C4-2B (cell line): ENCODE measurements at regions not wholly inside any gene's neighbourhood (a gene's known extent, or its start where the extent isn't known, plus 50 kb on each side); places are given as distances from the start of the nearest gene placed in this dataset.

Source experiments
- ZFX ChIP-seq: fragments of 450-650 bp; IDR thresholded peaks from 2 replicates; pipeline ENCODE4 v1.6.1; 2017
- TF ChIP-seq, protein P1 (sequence below): fragments of 450-650 bp; conservative IDR thresholded peaks from 2 replicates; pipeline ENCODE4 v1.5.1; 2017; ENCODE audit warnings: mild to moderate bottlenecking

DNA sequence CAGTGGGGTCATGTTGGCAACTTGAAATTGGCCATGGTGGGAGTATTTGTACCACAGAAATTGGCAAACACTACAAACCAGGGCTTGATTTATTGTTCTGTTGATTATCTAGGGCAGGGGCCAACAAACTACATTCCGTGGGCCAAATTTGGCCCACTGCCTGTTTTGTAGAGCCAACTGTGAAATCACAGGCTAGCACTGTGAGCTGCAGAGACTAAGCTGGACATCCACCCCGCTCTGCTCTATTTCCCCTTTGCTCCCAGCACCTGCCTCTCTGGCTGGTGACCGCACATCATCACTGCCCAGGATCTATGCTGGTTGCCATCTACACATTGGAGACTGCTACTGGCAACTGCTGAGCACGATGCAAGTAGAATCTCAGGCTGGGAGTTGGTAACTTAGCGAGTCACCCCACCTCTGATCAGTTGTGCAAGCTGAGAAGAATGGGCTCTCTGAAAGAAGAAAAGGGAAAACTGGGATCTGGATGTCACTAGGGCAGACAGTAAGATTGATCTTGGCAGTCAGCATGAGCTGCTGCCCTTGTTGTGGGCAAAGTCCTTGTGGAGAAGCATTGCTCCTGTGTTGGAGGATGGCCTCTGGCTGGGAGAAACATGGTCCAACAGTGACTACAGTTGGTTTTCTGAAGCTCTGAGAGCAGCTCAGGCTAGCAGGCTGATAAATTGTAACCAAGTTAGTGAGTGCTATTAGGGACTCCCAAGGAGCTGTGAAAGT, 144.7 kb upstream of the RAD23B start:
- TF ChIP-seq, protein P1, sequence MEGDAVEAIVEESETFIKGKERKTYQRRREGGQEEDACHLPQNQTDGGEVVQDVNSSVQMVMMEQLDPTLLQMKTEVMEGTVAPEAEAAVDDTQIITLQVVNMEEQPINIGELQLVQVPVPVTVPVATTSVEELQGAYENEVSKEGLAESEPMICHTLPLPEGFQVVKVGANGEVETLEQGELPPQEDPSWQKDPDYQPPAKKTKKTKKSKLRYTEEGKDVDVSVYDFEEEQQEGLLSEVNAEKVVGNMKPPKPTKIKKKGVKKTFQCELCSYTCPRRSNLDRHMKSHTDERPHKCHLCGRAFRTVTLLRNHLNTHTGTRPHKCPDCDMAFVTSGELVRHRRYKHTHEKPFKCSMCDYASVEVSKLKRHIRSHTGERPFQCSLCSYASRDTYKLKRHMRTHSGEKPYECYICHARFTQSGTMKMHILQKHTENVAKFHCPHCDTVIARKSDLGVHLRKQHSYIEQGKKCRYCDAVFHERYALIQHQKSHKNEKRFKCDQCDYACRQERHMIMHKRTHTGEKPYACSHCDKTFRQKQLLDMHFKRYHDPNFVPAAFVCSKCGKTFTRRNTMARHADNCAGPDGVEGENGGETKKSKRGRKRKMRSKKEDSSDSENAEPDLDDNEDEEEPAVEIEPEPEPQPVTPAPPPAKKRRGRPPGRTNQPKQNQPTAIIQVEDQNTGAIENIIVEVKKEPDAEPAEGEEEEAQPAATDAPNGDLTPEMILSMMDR: no peak
- TF ChIP-seq ZFX: no peak
